ENCODE measurements at regions not wholly inside any gene's neighbourhood (a gene's known extent, or its start where the extent isn't known, plus 50 kb on each side); places are given as distances from the start of the nearest gene placed in this dataset.

DNA sequence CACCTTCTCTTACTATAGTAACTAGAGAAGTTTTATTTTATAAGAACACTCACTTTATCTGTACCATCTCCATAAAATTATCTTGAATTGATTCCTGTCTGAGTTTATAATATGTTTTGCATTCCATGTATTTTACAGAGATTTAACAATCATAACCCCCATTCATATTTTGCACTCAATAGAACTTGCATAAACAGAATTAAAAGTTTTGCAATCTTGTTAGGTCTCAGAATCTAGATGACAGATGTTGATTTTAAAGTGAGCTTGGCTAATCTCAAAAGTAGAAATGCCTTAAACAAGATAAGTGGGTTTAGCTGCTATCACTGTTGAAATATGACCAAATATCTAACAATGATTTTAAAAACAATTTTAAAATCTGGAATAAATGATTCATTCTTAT is 107.9 kb upstream of the EPHA6 start:
- BruUV-seq (replicated peaks) = no TSS peak
- Histone ChIP-seq H3K4me3 (no peak overlapping the region), H3K27ac (ENCODE audit: extremely low read depth, low read depth, low read length) (no peak overlapping the region), H3K27me3 (ENCODE audit: control insufficient read depth in 2 of 2, insufficient read depth in 2 of 2, low read length in 2 of 2) (no peaks in the 10 kb centered on the region), H3K79me2 (ENCODE audit: control insufficient read depth, insufficient read depth, low read length) (no peaks in the 10 kb centered on the region), H3K36me3 (ENCODE audit: control insufficient read depth, insufficient read depth, low read length) (no peaks in the 10 kb centered on the region), H3K9me1 (ENCODE audit: control insufficient read depth, insufficient read depth, low read length) (no peaks in the 10 kb centered on the region), H3K9me3 (replicated peaks; ENCODE audit: control insufficient read depth, insufficient read depth, low read depth, low read length) (no peaks in the 10 kb centered on the region), H3K9ac (ENCODE audit: insufficient read depth in 1 of 2, low read depth in 2 of 2, low read length in 2 of 2) (no peak overlapping the region), H3K4me1 (replicated peaks in 1 of 2; ENCODE audit: control insufficient read depth in 2 of 2, insufficient read depth in 2 of 2, low read length in 2 of 2) (no peaks in the 10 kb centered on the region), H4K20me1 (replicated peaks; ENCODE audit: control insufficient read depth, insufficient read depth, low read length) (no peaks in the 10 kb centered on the region), H2AFZ (ENCODE audit: low read depth, low read length) (no peak overlapping the region), H3K4me2 (ENCODE audit: insufficient read depth, low read length) (no peak overlapping the region)
- TF ChIP-seq FOXA1 (IDR thresholded peaks at IDR 0.05; ENCODE audit: borderline replicate concordance) = no peak
- no peak for TF ChIP-seq HMG20A (CRISPR knock-in tag; conservative IDR thresholded peaks at IDR 0.05)
- no peak for TF ChIP-seq KDM1A (IDR thresholded peaks at IDR 0.05)
- no peak for TF ChIP-seq ZBTB9 (CRISPR knock-in tag; IDR thresholded peaks at IDR 0.05)
- TF ChIP-seq ZNF134 (CRISPR knock-in tag; conservative IDR thresholded peaks at IDR 0.05) = no peak
- TF ChIP-seq YBX1 (IDR thresholded peaks at IDR 0.05) = no peak
- no peak for TF ChIP-seq FOXJ3 (CRISPR knock-in tag; IDR thresholded peaks at IDR 0.05)
- TF ChIP-seq ZNF586 (CRISPR knock-in tag; conservative IDR thresholded peaks at IDR 0.05) = no peak
- TF ChIP-seq NUFIP1 (IDR thresholded peaks at IDR 0.05; ENCODE audit: partially characterized antibody) = no peak
- ChIA-PET POLR2A (no interaction called here), CTCF (ENCODE audit: low intra/inter-chr PET ratio) (no interaction called here)
- in situ Hi-C loops (cut with MboI) (no loop called here), intact Hi-C loops (cut with micrococcal nuclease) (no loop called here)
- DNase-seq (ENCODE audit: extremely low read depth in 1 of 4, low spot score in 3 of 4) = no peak
- no peak for ATAC-seq
- FAIRE-seq = no peak

All from K562 (cell line).